Activated CD4-positive, alpha-beta memory T cell treated with anti-CD3 and anti-CD28 coated beads, Interleukin-2, amount 10 ng/mL, durations not matched to agents 7 days and 5 days (primary cell): ENCODE measurements at regions not wholly inside any gene's neighbourhood (a gene's known extent, or its start where the extent isn't known, plus 50 kb on each side); places are given as distances from the start of the nearest gene placed in this dataset.
"Not testable (repeated sequence)": the region's sequence is repeated elsewhere in the genome, so short reads cannot be mapped to it uniquely, and the experiment has no call there.

Experiments used
- CTCF ChIA-PET: fragments of 350-600 bp; sonication (Branson Sonifier 250); formaldehyde crosslinking; loops from one replicate; lab custom pipeline; 2021; ENCODE audit warnings: antibody characterized with exemption, inconsistent platforms; lab: Charles Lee
- POLR2A ChIA-PET: fragments of 350-600 bp; sonication (Branson Sonifier 250); formaldehyde crosslinking; loops from one replicate; lab custom pipeline; 2021; ENCODE audit warnings: antibody characterized with exemption; lab: Charles Lee
- DNase-seq: peaks from one replicate; pipeline ENCODE4 v3.0.0-alpha.2; 2020
- H3K27ac Mint-ChIP-seq: one replicate; pipeline ENCODE4 v1.8.0; 2021; ENCODE audit warnings: mild to moderate bottlenecking, mixed read lengths
- H3K27me3 Mint-ChIP-seq: one replicate; pipeline ENCODE4 v1.8.0; 2021; ENCODE audit warnings: mixed read lengths
- H3K36me3 Mint-ChIP-seq: one replicate; pipeline ENCODE4 v1.8.0; 2021; ENCODE audit warnings: low read depth, mixed read lengths
- H3K4me1 Mint-ChIP-seq: one replicate; pipeline ENCODE4 v1.8.0; 2021; ENCODE audit warnings: mixed read lengths
- H3K4me3 Mint-ChIP-seq: one replicate; pipeline ENCODE4 v1.8.0; 2021; ENCODE audit warnings: mild to moderate bottlenecking, mixed read lengths
- H3K9me3 Mint-ChIP-seq: one replicate; pipeline ENCODE4 v1.8.0; 2021; ENCODE audit warnings: mixed read lengths

GRCh38 chr6:78259935-78260334, 607.1 kb downstream of the MEI4 start:
- Mint-ChIP-seq H3K27ac (no peak overlapping the region), H3K4me3 (no peak overlapping the region), H3K27me3 (no peaks in the 10 kb centered on the region), H3K9me3 (peaks cover 3% of the 10 kb centered on the region), H3K4me1 (no peaks in the 10 kb centered on the region), H3K36me3 (no peaks in the 10 kb centered on the region)
- ChIA-PET CTCF (no interaction called here), POLR2A (no interaction called here)
- DNase-seq: no peak

GRCh38 chr6:78260427-78260826, 606.9 kb upstream of the IRAK1BP1 start:
- CTCF ChIA-PET, H3K4me3 Mint-ChIP-seq, H3K36me3 Mint-ChIP-seq, H3K4me1 Mint-ChIP-seq, POLR2A ChIA-PET, H3K27me3 Mint-ChIP-seq, DNase-seq, H3K9me3 Mint-ChIP-seq, H3K27ac Mint-ChIP-seq: not testable (repeated sequence)

GRCh38 chr6:78268591-78269452, 598.5 kb upstream of the IRAK1BP1 start:
- H3K4me3 Mint-ChIP-seq: no peak overlapping the region
- no peaks in the 10 kb centered on the region for H3K4me1 Mint-ChIP-seq
- no peaks in the 10 kb centered on the region for H3K9me3 Mint-ChIP-seq
- POLR2A ChIA-PET: no interaction called here
- CTCF ChIA-PET: no interaction called here
- no peaks in the 10 kb centered on the region for H3K36me3 Mint-ChIP-seq
- no peak for DNase-seq
- no peaks in the 10 kb centered on the region for H3K27me3 Mint-ChIP-seq
- no peak overlapping the region for H3K27ac Mint-ChIP-seq

- H3K4me1 Mint-ChIP-seq: no peaks in the 10 kb centered on the region
- no peak overlapping the region for H3K27ac Mint-ChIP-seq
- H3K27me3 Mint-ChIP-seq: no peaks in the 10 kb centered on the region
- no peaks in the 10 kb centered on the region for H3K36me3 Mint-ChIP-seq
- H3K9me3 Mint-ChIP-seq: no peaks in the 10 kb centered on the region
- POLR2A ChIA-PET: no interaction called here
- CTCF ChIA-PET: no interaction called here
- no peak overlapping the region for H3K4me3 Mint-ChIP-seq
- DNase-seq: no peak
These were observed 566.5 kb upstream of the IRAK1BP1 start for GRCh38 chr6:78300885-78301284.

GRCh38 chr6:78302411-78302810, 564.9 kb upstream of the IRAK1BP1 start:
- DNase-seq: no peak
- H3K9me3 Mint-ChIP-seq: no peaks in the 10 kb centered on the region
- no peaks in the 10 kb centered on the region for H3K36me3 Mint-ChIP-seq
- POLR2A ChIA-PET: no interaction called here
- H3K27ac Mint-ChIP-seq: no peak overlapping the region
- no peaks in the 10 kb centered on the region for H3K4me1 Mint-ChIP-seq
- CTCF ChIA-PET: no interaction called here
- no peak overlapping the region for H3K4me3 Mint-ChIP-seq
- no peaks in the 10 kb centered on the region for H3K27me3 Mint-ChIP-seq

- no peaks in the 10 kb centered on the region for H3K4me1 Mint-ChIP-seq
- CTCF ChIA-PET: no interaction called here
- POLR2A ChIA-PET: no interaction called here
- no peaks in the 10 kb centered on the region for H3K9me3 Mint-ChIP-seq
- H3K27ac Mint-ChIP-seq: no peak overlapping the region
- no peaks in the 10 kb centered on the region for H3K36me3 Mint-ChIP-seq
- no peak overlapping the region for H3K4me3 Mint-ChIP-seq
- DNase-seq: no peak
- no peaks in the 10 kb centered on the region for H3K27me3 Mint-ChIP-seq
These were observed 559.3 kb upstream of the IRAK1BP1 start for GRCh38 chr6:78308025-78308424.

GRCh38 chr6:78322068-78322845, 545.1 kb upstream of the IRAK1BP1 start:
- Mint-ChIP-seq H3K36me3 (no peaks in the 10 kb centered on the region), H3K27me3 (no peaks in the 10 kb centered on the region), H3K9me3 (no peaks in the 10 kb centered on the region), H3K4me3 (no peak overlapping the region), H3K4me1 (no peaks in the 10 kb centered on the region), H3K27ac (no peak overlapping the region)
- DNase-seq: no peak
- POLR2A ChIA-PET: no interaction called here
- CTCF ChIA-PET: no interaction called here

- no peaks in the 10 kb centered on the region for H3K27me3 Mint-ChIP-seq
- ChIA-PET CTCF (no interaction called here), POLR2A (no interaction called here)
- DNase-seq: no peak
- H3K36me3 Mint-ChIP-seq: no peaks in the 10 kb centered on the region
- H3K4me1 Mint-ChIP-seq: no peaks in the 10 kb centered on the region
- no peak overlapping the region for H3K4me3 Mint-ChIP-seq
- H3K9me3 Mint-ChIP-seq: no peaks in the 10 kb centered on the region
- H3K27ac Mint-ChIP-seq: no peak overlapping the region
These were observed 543.1 kb upstream of the IRAK1BP1 start for GRCh38 chr6:78324213-78324612.

GRCh38 chr6:78340755-78341154, 526.6 kb upstream of the IRAK1BP1 start:
- ChIA-PET POLR2A (no interaction called here), CTCF (no interaction called here)
- no peaks in the 10 kb centered on the region for H3K4me1 Mint-ChIP-seq
- H3K9me3 Mint-ChIP-seq: peaks cover 5% of the 10 kb centered on the region
- no peak for DNase-seq
- no peak overlapping the region for H3K27ac Mint-ChIP-seq
- H3K36me3 Mint-ChIP-seq: no peaks in the 10 kb centered on the region
- no peak overlapping the region for H3K4me3 Mint-ChIP-seq
- no peaks in the 10 kb centered on the region for H3K27me3 Mint-ChIP-seq

GRCh38 chr6:78345882-78346281, 521.5 kb upstream of the IRAK1BP1 start:
- no peak overlapping the region for H3K27ac Mint-ChIP-seq
- H3K36me3 Mint-ChIP-seq: no peaks in the 10 kb centered on the region
- ChIA-PET POLR2A (no interaction called here), CTCF (no interaction called here)
- H3K9me3 Mint-ChIP-seq: peaks cover 3% of the 10 kb centered on the region
- no peak for DNase-seq
- H3K4me1 Mint-ChIP-seq: no peaks in the 10 kb centered on the region
- H3K27me3 Mint-ChIP-seq: no peaks in the 10 kb centered on the region
- H3K4me3 Mint-ChIP-seq: no peak overlapping the region

- CTCF ChIA-PET: no interaction called here
These were observed 520.0 kb upstream of the IRAK1BP1 start for GRCh38 chr6:78347191-78347916.

GRCh38 chr6:78353040-78353439, 514.3 kb upstream of the IRAK1BP1 start:
- Mint-ChIP-seq H3K9me3 (peaks cover 5% of the 10 kb centered on the region), H3K4me3 (no peak overlapping the region), H3K36me3 (no peaks in the 10 kb centered on the region), H3K27ac (no peak overlapping the region), H3K4me1 (no peaks in the 10 kb centered on the region), H3K27me3 (no peaks in the 10 kb centered on the region)
- DNase-seq: no peak
- CTCF ChIA-PET: no interaction called here
- POLR2A ChIA-PET: no interaction called here

More at GRCh38 chr6:78347191-78347916, 520.0 kb upstream of the IRAK1BP1 start:
- peaks cover 3% of the 10 kb centered on the region for H3K9me3 Mint-ChIP-seq
- no peaks in the 10 kb centered on the region for H3K4me1 Mint-ChIP-seq
- no peak for DNase-seq
- H3K4me3 Mint-ChIP-seq: no peak overlapping the region
- POLR2A ChIA-PET: no interaction called here
- H3K27ac Mint-ChIP-seq: no peak overlapping the region
- H3K36me3 Mint-ChIP-seq: no peaks in the 10 kb centered on the region
- no peaks in the 10 kb centered on the region for H3K27me3 Mint-ChIP-seq

GRCh38 chr6:78363688-78364087, 503.7 kb upstream of the IRAK1BP1 start:
- Mint-ChIP-seq H3K27ac (no peak overlapping the region), H3K27me3 (no peaks in the 10 kb centered on the region), H3K36me3 (no peaks in the 10 kb centered on the region), H3K4me3 (no peak overlapping the region), H3K4me1 (no peaks in the 10 kb centered on the region), H3K9me3 (no peaks in the 10 kb centered on the region)
- no peak for DNase-seq
- ChIA-PET POLR2A (no interaction called here), CTCF (no interaction called here)
